ENCODE measurements at regions not wholly inside any gene's neighbourhood (a gene's known extent, or its start where the extent isn't known, plus 50 kb on each side); places are given as distances from the start of the nearest gene placed in this dataset.

- DNase-seq: no peak
- H3K9me2 ChIP-seq: no peaks in the 10 kb centered on the region
- 45% methylated on average over 6 of the region's 6 CpGs for WGBS (ENCODE audit: low lambda C conversion rate)
- no peaks in the 10 kb centered on the region for H3K9me3 ChIP-seq
- H4K20me1 ChIP-seq (ENCODE audit: insufficient read depth): no peaks in the 10 kb centered on the region
- no peak overlapping the region for H3K4me3 ChIP-seq (ENCODE audit: low read depth in 2 of 2, low read length in 1 of 2)
- no peaks in the 10 kb centered on the region for H3K79me2 ChIP-seq (ENCODE audit: insufficient read depth)
- CTCF ChIA-PET: no interaction called here
- no peak overlapping the region for H3K9ac ChIP-seq
- no peaks in the 10 kb centered on the region for H3F3A ChIP-seq (replicated peaks; ENCODE audit: insufficient read depth)
- POLR2A ChIA-PET: no interaction called here
- H2AFZ ChIP-seq (ENCODE audit: low read depth): no peak overlapping the region
- TF ChIP-seq SIN3A (IDR thresholded peaks at IDR 0.05; ENCODE audit: borderline replicate concordance, low read depth, low read length): no peak
- no peak for TF ChIP-seq GABPA (IDR thresholded peaks at IDR 0.05; ENCODE audit: low read depth)
- no peak for TF ChIP-seq MAX (IDR thresholded peaks at IDR 0.05; ENCODE audit: low read depth)
- TF ChIP-seq FOSL2 (IDR thresholded peaks at IDR 0.05; ENCODE audit: borderline replicate concordance, low read depth): no peak
- no peak for TF ChIP-seq EP300 (IDR thresholded peaks at IDR 0.05; ENCODE audit: borderline replicate concordance in 1 of 2, low read depth in 1 of 2, low read length in 1 of 2)
- no peak for TF ChIP-seq TAF1 (IDR thresholded peaks at IDR 0.05; ENCODE audit: borderline replicate concordance, low read depth, low read length)
- no peak for TF ChIP-seq YY1 (IDR thresholded peaks at IDR 0.05; ENCODE audit: low read depth)
- TF ChIP-seq ZBTB33 (IDR thresholded peaks at IDR 0.05; ENCODE audit: borderline replicate concordance, low read depth): no peak
- TF ChIP-seq FOXM1 (IDR thresholded peaks at IDR 0.05; ENCODE audit: low read depth): no peak
- no peak for TF ChIP-seq POLR2AphosphoS5 (IDR thresholded peaks at IDR 0.05; ENCODE audit: low read depth, low read length)
- no peaks in the 10 kb centered on the region for H3K36me3 ChIP-seq (replicated peaks in 1 of 2; ENCODE audit: control insufficient read depth in 1 of 2, insufficient read depth in 2 of 2, low read length in 1 of 2)
- no peaks in the 10 kb centered on the region for H3K4me1 ChIP-seq (ENCODE audit: control insufficient read depth in 1 of 2, insufficient read depth in 2 of 2, low read depth in 1 of 2, low read length in 1 of 2)
- no peak overlapping the region for H3K27ac ChIP-seq (ENCODE audit: low read depth in 2 of 2, low read length in 1 of 2)
- H3K27me3 ChIP-seq (ENCODE audit: insufficient read depth): no peaks in the 10 kb centered on the region
- no peak overlapping the region for H3K4me2 ChIP-seq
Measured at GRCh38 chr20:60882836-60883235, 369.2 kb upstream of the CDH4 start.

GRCh38 chr20:60883496-60883895 lies 368.6 kb upstream of the CDH4 start:
- Histone ChIP-seq H3K9ac (no peak overlapping the region), H3K79me2 (ENCODE audit: insufficient read depth) (no peaks in the 10 kb centered on the region), H3K27me3 (ENCODE audit: insufficient read depth) (no peaks in the 10 kb centered on the region), H3F3A (replicated peaks; ENCODE audit: insufficient read depth) (no peaks in the 10 kb centered on the region), H3K36me3 (replicated peaks in 1 of 2; ENCODE audit: control insufficient read depth in 1 of 2, insufficient read depth in 2 of 2, low read length in 1 of 2) (no peaks in the 10 kb centered on the region), H3K4me2 (no peak overlapping the region), H3K27ac (ENCODE audit: low read depth in 2 of 2, low read length in 1 of 2) (no peak overlapping the region), H3K4me1 (ENCODE audit: control insufficient read depth in 1 of 2, insufficient read depth in 2 of 2, low read depth in 1 of 2, low read length in 1 of 2) (no peaks in the 10 kb centered on the region), H2AFZ (ENCODE audit: low read depth) (no peak overlapping the region), H3K9me2 (no peaks in the 10 kb centered on the region), H4K20me1 (ENCODE audit: insufficient read depth) (no peaks in the 10 kb centered on the region), H3K9me3 (no peaks in the 10 kb centered on the region), H3K4me3 (ENCODE audit: low read depth in 2 of 2, low read length in 1 of 2) (no peak overlapping the region)
- DNase-seq: no peak
- WGBS (ENCODE audit: low lambda C conversion rate): 6% methylated on average over 4 of the region's 4 CpGs
- CTCF ChIA-PET: no interaction called here
- POLR2A ChIA-PET: no interaction called here
- TF ChIP-seq USF1 (IDR thresholded peaks at IDR 0.05; ENCODE audit: borderline replicate concordance, low read depth) (no peak), TAF1 (IDR thresholded peaks at IDR 0.05; ENCODE audit: borderline replicate concordance, low read depth, low read length) (no peak), RAD21 (IDR thresholded peaks at IDR 0.05; ENCODE audit: low read length) (no peak), MEF2A (IDR thresholded peaks at IDR 0.05; ENCODE audit: borderline replicate concordance, low read depth) (no peak), TEAD4 (IDR thresholded peaks at IDR 0.05; ENCODE audit: borderline replicate concordance, insufficient read depth) (no peak), ZBTB33 (IDR thresholded peaks at IDR 0.05; ENCODE audit: borderline replicate concordance, low read depth) (no peak), EP300 (IDR thresholded peaks at IDR 0.05; ENCODE audit: borderline replicate concordance in 1 of 2, low read depth in 1 of 2, low read length in 1 of 2) (no peak), FOXJ3 (CRISPR knock-in tag; IDR thresholded peaks at IDR 0.05) (no peak), MXI1 (IDR thresholded peaks at IDR 0.05; ENCODE audit: low read depth, low read length) (no peak)

Data from SK-N-SH (cell line).